PC-3 (cell line): ENCODE measurements at regions not wholly inside any gene's neighbourhood (a gene's known extent, or its start where the extent isn't known, plus 50 kb on each side); places are given as distances from the start of the nearest gene placed in this dataset.

ENCODE experiments used
- ATAC-seq: fragments of 200-7000 bp; cut with Tn5 transposase; 2 replicates; pipeline ENCODE4 v1.9.1; 2020; ENCODE audit warnings: mild to moderate bottlenecking, moderate library complexity
- BruUV-seq: library from RNA; stranded (reverse); fragments of 400-500 nt; replicated peaks from 2 replicates; lab custom pipeline; 2021; lab: Mats Ljungman, UMichigan
- CTCF ChIA-PET: fragments of 300-600 bp; sonication (Branson Sonifier 250); formaldehyde crosslinking; loops from one replicate; lab custom pipeline; 2022; ENCODE audit warnings: antibody characterized with exemption; lab: Charles Lee
- POLR2A ChIA-PET: fragments of 300-600 bp; sonication (Branson Sonifier 250); formaldehyde crosslinking; loops from one replicate; lab custom pipeline; 2022; ENCODE audit warnings: antibody characterized with exemption; ENCODE audit not compliant: unreplicated experiment; lab: Charles Lee
- DNase-seq: peaks from one replicate; pipeline ENCODE4 v3.0.0-alpha.2; 2015
- H2AFZ ChIP-seq: fragments of 300-600 bp; sonication (generic); 2 replicates; pipeline ENCODE4 v1.6.0; 2016; ENCODE audit warnings: antibody characterized with exemption, low read length
- H3F3A ChIP-seq: fragments of 300-600 bp; sonication (generic); one replicate; pipeline ENCODE4 v1.6.0; 2017; ENCODE audit warnings: antibody characterized with exemption, low read length, control low read depth, mild to moderate bottlenecking; ENCODE audit not compliant: unreplicated experiment
- H3K27ac ChIP-seq: fragments of 300-600 bp; sonication (generic); 2 replicates; pipeline ENCODE4 v1.5.1; 2016; ENCODE audit warnings: mild to moderate bottlenecking, low read length
- H3K27me3 ChIP-seq: fragments of 300-600 bp; sonication (generic); 2 replicates; pipeline ENCODE4 v1.6.1; 2016; ENCODE audit warnings: low read length, mixed read lengths
- H3K36me3 ChIP-seq: fragments of 300-600 bp; sonication (generic); 2 replicates; pipeline ENCODE4 v1.6.1; 2016; ENCODE audit warnings: low read depth, mixed run types, low read length, mixed read lengths
- H3K4me1 ChIP-seq: fragments of 300-600 bp; sonication (generic); 2 replicates; pipeline ENCODE4 v1.5.1; 2016; ENCODE audit warnings: low read length; ENCODE audit not compliant: insufficient read depth
- H3K4me2 ChIP-seq: fragments of 300-600 bp; sonication (generic); 2 replicates; pipeline ENCODE4 v1.6.0; 2016; ENCODE audit warnings: low read length
- H3K4me3 ChIP-seq: fragments of 300-600 bp; sonication (generic); 2 replicates; pipeline ENCODE4 v1.5.1; 2016; ENCODE audit warnings: mild to moderate bottlenecking, low read length, mixed read lengths
- H3K79me2 ChIP-seq: fragments of 300-600 bp; sonication (generic); 2 replicates; pipeline ENCODE4 v1.6.1; 2017; ENCODE audit warnings: low read length, mixed read lengths
- H3K9ac ChIP-seq: fragments of 300-600 bp; sonication (generic); 2 replicates; pipeline ENCODE4 v1.6.0; 2016; ENCODE audit warnings: mild to moderate bottlenecking, low read length
- H3K9me2 ChIP-seq: fragments of 300-600 bp; sonication (generic); replicated peaks from 2 replicates; pipeline ENCODE4 v1.6.1; 2016; ENCODE audit warnings: mixed run types, low read length, mixed read lengths
- H3K9me3 ChIP-seq: fragments of 300-600 bp; sonication (generic); 2 replicates; pipeline ENCODE4 v1.6.1; 2016; ENCODE audit warnings: low read length, mixed read lengths
- H4K20me1 ChIP-seq: fragments of 300-600 bp; sonication (generic); 2 replicates; pipeline ENCODE4 v1.6.1; 2016; ENCODE audit warnings: low read length, mixed read lengths
- CTCF ChIP-seq: fragments of 300-600 bp; sonication (generic); conservative IDR thresholded peaks from 2 replicates; pipeline ENCODE4 v1.5.1; 2017; ENCODE audit warnings: antibody characterized with exemption, low read depth, mild to moderate bottlenecking, low read length
- EZH2 ChIP-seq: fragments of 300-600 bp; sonication (generic); IDR thresholded peaks from one replicate; pipeline ENCODE4 v1.6.1; 2017; ENCODE audit warnings: antibody characterized with exemption, mild to moderate bottlenecking, low read length; ENCODE audit not compliant: unreplicated experiment
- EZH2phosphoT487 ChIP-seq: fragments of 300-600 bp; sonication (generic); IDR thresholded peaks from 2 replicates; pipeline ENCODE4 v1.6.1; 2018; ENCODE audit warnings: mild to moderate bottlenecking, antibody characterized with exemption, low read length, borderline replicate concordance
- intact Hi-C: fragments of 100-400 bp; cut with micrococcal nuclease; formaldehyde crosslinking; loops from 2 replicates; pipeline ENCODE4 v1.9.0; 2023

- H3K9ac ChIP-seq: no peak overlapping the region
- BruUV-seq: no TSS peak
- POLR2A ChIA-PET: no interaction called here
Measured at GRCh38 chr1:79692519-79692918, 686.0 kb upstream of the ADGRL4 start.

GRCh38 chr1:79688932-79689331 lies 682.4 kb upstream of the ADGRL4 start:
- no peaks in the 10 kb centered on the region for H4K20me1 ChIP-seq
- no peak overlapping the region for H2AFZ ChIP-seq
- POLR2A ChIA-PET: no interaction called here
- H3K27ac ChIP-seq: no peak overlapping the region
- no peak overlapping the region for H3K4me3 ChIP-seq
- no peaks in the 10 kb centered on the region for H3K79me2 ChIP-seq
- H3F3A ChIP-seq: no peaks in the 10 kb centered on the region
- no peaks in the 10 kb centered on the region for H3K36me3 ChIP-seq
- H3K9me3 ChIP-seq: no peaks in the 10 kb centered on the region
- no peaks in the 10 kb centered on the region for H3K4me1 ChIP-seq
- BruUV-seq: no TSS peak
- CTCF ChIA-PET: no interaction called here
- no peak for ATAC-seq
- no peak overlapping the region for H3K4me2 ChIP-seq
- intact Hi-C loops: no loop called here
- no peaks in the 10 kb centered on the region for H3K9me2 ChIP-seq
- H3K27me3 ChIP-seq: no peaks in the 10 kb centered on the region
- TF ChIP-seq CTCF: no peak
- TF ChIP-seq EZH2: no peak
- no peak overlapping the region for H3K9ac ChIP-seq
- DNase-seq: no peak

More at GRCh38 chr1:79692519-79692918, 686.0 kb upstream of the ADGRL4 start:
- TF ChIP-seq EZH2: no peak
- TF ChIP-seq CTCF: no peak
- no peak for TF ChIP-seq EZH2phosphoT487
- ATAC-seq (no peak), DNase-seq (no peak)
- Histone ChIP-seq H3K27ac (no peak overlapping the region), H3K4me3 (no peak overlapping the region), H3K36me3 (no peaks in the 10 kb centered on the region), H3K4me1 (no peaks in the 10 kb centered on the region), H4K20me1 (no peaks in the 10 kb centered on the region), H3K9me3 (no peaks in the 10 kb centered on the region), H3K9me2 (no peaks in the 10 kb centered on the region), H3F3A (no peaks in the 10 kb centered on the region), H2AFZ (no peak overlapping the region), H3K27me3 (no peaks in the 10 kb centered on the region), H3K4me2 (no peak overlapping the region), H3K79me2 (no peaks in the 10 kb centered on the region)
- intact Hi-C loops: no loop called here
- CTCF ChIA-PET: no interaction called here

- no peaks in the 10 kb centered on the region for H3K79me2 ChIP-seq
- DNase-seq (no peak), ATAC-seq (no peak)
- H3K27me3 ChIP-seq: no peaks in the 10 kb centered on the region
- no peaks in the 10 kb centered on the region for H3K9me3 ChIP-seq
- no peak overlapping the region for H3K27ac ChIP-seq
- no peak overlapping the region for H3K4me2 ChIP-seq
- no peak overlapping the region for H3K4me3 ChIP-seq
- H3K9ac ChIP-seq: no peak overlapping the region
- intact Hi-C loops: no loop called here
- H3F3A ChIP-seq: no peaks in the 10 kb centered on the region
- CTCF ChIA-PET: no interaction called here
- TF ChIP-seq EZH2phosphoT487 (no peak), CTCF (no peak), EZH2 (no peak)
- H2AFZ ChIP-seq: no peak overlapping the region
- no peaks in the 10 kb centered on the region for H3K4me1 ChIP-seq
- POLR2A ChIA-PET: no interaction called here
- BruUV-seq: no TSS peak
- H3K9me2 ChIP-seq: no peaks in the 10 kb centered on the region
- H4K20me1 ChIP-seq: no peaks in the 10 kb centered on the region
- no peaks in the 10 kb centered on the region for H3K36me3 ChIP-seq
Measured at GRCh38 chr1:79683420-79683819, 676.9 kb upstream of the ADGRL4 start.
